NCI-H1694 (cell line): ENCODE measurements at regions not wholly inside any gene's neighbourhood (a gene's known extent, or its start where the extent isn't known, plus 50 kb on each side); places are given as distances from the start of the nearest gene placed in this dataset.
"Not testable (repeated sequence)": the region's sequence is repeated elsewhere in the genome, so short reads cannot be mapped to it uniquely, and the experiment has no call there.

Experiments
- DNase-seq: peaks from one replicate; lab custom pipeline; 2025; lab: John Stamatoyannopoulos, UW

DNA sequence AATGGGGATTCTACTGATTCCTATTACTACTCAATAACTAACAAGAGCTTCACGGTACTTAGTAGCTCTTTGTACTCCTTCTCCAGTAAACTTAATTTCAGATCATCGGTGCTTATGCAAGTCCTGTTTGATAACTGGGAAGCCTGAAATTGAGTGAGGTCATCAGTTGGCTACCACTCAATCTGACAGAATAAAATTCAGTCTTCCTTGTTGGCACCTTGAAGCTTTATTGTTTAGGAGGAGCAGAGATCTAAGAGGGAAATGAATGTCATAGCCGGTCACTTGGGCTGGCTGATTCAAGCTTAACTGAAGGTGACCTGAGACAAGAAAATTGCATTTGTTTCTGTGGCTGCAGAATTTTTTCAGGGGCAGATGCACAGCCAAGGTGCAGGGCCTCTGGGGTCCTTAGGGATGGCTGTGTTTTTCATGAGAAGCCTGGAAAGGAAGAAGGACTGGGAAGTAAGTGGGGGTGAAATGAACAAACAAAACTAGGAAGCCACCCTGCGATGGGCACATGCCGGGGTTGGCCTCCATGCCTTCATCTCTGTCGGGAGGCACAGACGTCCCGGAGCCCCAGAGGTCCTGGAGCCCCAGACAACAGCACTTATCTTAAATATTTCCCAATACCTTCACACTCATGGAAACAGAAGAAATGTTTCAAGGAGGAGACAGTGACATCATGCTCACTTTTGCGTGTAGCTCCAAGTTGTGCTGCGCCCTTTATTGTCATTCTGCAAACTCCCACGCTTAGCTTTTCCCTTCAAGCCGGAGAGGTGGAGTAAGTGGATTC is 85.0 kb upstream of the KIF5B start:
- DNase-seq: no peak

DNA sequence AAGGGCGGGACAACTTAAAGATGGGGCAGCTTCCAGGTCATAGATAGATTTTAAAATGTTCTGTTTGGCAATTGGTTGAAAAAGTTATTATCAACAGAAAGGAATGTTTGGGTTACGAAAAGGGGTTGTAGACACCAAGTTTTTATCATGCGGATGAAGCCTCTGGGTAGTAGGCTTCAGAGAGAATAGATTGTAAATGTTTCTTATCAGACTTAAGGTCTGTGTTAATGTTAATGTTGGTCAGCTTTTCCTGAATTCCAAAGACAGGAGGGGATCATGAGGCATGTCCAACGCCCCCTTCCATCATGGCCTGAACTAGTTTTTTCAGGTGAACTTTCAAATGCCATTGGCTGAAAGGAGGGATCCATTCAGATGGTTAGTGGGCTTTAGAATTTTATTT is 84.2 kb upstream of the KIF5B start:
- no peak for DNase-seq

- DNase-seq: no peak
Observed at GRCh38 chr10:32139223-32140073, 83.2 kb upstream of the KIF5B start.

DNA sequence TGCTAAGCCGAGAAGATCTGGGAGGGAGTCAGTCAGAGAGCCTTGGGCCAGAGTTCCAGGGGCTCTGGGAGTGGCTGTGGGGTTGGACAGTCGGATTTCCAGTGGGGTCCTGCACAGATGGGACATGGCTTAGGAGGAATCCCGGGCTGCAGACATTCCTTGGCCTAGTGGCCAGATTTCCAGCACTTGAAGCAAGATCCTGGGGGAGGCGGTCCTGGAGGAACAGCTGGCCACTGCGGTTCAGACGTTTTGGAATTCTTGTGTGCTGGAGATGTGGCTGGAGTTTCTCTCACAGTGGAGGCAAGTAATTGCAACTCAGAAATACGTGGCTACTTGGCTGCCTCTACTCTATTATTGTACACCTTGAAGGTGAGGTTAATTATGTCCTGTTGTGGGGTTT is 80.7 kb upstream of the KIF5B start:
- DNase-seq: not testable (repeated sequence)

GRCh38 chr10:32135796-32136195 is 79.6 kb upstream of the KIF5B start:
- not testable (repeated sequence) for DNase-seq

DNA sequence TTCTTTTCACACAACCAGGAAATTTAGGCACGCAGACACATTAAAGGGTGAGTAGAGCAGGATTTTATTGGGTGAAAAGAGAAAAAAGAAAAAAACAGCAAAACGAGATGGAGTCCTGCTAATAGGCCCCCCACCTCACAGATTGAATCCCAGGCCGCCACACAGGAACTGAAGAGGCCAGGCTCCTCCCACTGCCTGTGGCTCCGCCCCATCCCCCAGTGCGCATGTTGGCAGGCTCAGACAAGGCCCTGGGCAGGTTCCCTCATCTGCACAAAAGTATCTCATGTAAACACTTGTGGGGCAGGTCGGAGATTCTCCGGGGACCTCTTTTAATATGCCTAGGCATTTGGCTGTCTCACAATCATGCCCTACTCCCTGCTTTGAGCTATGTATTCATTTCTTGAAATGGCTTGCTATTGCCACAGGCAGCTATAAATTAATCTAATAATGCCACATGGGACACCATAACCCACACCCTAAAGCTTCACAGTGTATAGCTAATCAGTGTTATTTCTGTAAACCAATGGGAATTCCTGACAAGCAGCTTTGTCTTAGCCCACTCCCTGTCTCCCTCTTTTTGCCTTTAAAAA is 76.2 kb upstream of the KIF5B start:
- no peak for DNase-seq

- DNase-seq: no peak
Observed at GRCh38 chr10:32131388-32131787, 75.2 kb upstream of the KIF5B start.

DNA sequence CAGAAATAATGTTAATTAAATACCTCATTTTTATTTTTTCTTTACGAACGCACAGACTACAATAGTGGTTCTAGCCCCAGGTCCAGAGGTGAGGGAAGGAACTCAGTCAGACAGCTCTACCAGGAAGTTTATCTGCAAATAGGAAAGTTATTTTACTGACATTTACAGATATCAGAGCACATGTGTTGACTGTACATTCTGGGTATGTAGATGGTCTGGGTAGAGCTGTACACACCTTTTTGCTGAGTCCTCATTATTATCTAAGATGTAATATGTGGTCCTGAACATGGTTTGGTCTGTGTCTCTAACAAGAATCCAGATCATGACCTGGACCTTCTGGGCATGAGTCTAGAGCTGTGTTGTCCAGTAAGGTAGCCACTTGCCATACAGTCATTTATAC is 74.6 kb upstream of the KIF5B start:
- DNase-seq: no peak

DNA sequence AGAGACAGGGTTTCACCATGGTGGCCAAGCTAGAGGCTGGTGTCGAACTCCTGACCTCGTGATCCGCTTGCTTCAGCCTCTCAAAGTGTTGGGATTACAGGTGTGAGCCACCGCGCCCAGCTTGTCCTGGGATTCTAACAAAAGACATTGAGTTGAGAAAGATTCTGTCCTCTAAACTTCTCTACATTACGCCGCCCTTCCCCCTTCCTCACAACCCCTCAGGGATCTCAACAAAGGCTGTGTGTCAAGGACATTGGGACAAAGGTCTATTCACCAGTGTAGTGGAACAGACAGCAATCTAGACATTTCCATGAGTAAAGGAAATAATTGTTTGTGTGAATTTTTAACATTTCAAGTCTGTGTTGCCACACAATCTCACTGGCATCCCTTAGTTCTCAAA is 68.8 kb upstream of the KIF5B start:
- no peak for DNase-seq

- no peak for DNase-seq
Observed at GRCh38 chr10:32123021-32123420, 66.8 kb upstream of the KIF5B start.

- DNase-seq: no peak
Observed at GRCh38 chr10:32121648-32122047, 65.4 kb upstream of the KIF5B start.

DNA sequence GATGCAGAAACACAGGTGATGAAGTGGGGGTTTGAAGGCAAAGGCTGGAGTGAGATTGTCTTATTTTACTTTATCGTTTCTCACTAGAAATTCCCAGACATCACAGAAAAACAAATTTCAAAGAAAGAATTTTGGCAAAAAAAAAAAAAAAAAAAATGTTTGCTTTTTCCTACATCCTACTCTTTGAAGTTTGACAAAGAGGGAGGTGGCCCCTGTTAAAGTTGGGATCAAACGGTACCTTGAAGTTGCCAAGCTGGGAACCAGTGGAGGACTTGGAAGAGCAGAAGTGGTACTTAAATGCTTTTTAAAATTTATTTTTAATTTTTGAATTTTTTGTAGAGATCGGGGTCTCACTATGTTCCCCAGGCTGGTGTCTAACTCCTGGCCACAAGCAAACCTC is 63.9 kb upstream of the KIF5B start:
- DNase-seq: no peak

DNA sequence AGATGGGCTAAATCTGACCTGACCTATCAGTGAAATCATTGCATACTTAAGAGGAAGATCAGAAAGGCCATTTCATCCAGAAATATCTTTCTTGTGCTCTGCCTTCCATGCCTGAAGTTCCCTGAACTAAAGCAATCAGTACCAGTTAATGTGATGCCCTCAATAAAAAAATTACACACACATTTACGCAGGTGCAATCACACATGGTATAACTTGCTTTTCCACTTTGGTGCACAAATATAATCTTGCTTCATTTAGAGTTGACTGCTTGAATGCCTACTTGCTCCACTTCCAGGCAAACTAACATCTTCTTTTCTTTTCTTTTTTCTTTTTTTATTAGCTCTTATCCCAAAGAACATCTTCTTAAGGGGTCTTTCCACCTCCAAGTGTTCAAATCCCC is 58.3 kb upstream of the KIF5B start:
- no peak for DNase-seq

DNA sequence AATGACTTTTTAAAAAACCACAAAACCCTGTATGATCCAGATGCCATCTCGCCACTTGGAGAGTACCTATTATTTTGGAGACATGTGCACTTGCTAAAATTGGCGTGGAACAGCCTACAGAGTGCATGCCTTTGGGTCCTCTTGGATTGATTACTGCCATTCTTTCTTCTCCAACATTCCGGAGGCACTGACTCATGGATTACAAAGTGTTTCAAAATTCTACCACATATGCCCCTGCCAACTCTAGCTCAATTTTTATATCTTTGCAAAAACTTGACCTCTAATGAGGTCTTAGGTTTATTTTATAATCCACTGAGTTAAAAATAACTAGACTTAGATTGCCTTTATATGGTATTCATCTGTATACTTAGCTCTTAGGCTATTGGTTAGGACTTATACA is 55.8 kb upstream of the KIF5B start:
- no peak for DNase-seq

- no peak for DNase-seq
Observed at GRCh38 chr10:32111585-32111984, 55.4 kb upstream of the KIF5B start.

DNA sequence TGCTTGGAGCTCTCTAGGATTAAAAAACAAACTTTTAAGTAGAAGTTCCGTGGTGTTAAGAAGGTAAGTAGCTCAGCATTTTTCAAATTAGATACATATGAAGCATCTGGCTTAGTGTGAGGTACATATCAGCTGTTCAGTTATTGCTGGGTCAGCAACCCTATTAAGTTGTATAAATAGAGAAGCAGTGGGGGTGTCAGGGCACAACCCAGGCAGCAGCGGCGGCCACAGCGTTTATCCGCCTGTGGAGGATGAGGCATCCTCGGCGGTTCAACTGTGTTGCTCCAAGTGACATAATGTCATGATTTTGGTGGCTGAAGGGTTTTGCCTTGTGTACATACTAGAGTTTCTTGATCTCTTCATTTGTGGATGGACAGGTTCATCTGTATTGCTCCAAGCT is 54.6 kb upstream of the KIF5B start:
- DNase-seq: no peak

- DNase-seq: no peak
Observed at GRCh38 chr10:32109603-32110002, 53.4 kb upstream of the KIF5B start.
